Panc1 (cell line): ENCODE measurements at regions not wholly inside any gene's neighbourhood (a gene's known extent, or its start where the extent isn't known, plus 50 kb on each side); places are given as distances from the start of the nearest gene placed in this dataset.

Experiments
- CTCF ChIP-seq: fragments of 450-650 bp; IDR thresholded peaks from 2 replicates; pipeline ENCODE4 v1.5.1; 2017; ENCODE audit warnings: mild to moderate bottlenecking
- POLR2AphosphoS5 ChIP-seq: IDR thresholded peaks from 2 replicates; pipeline ENCODE4 v1.6.1; 2012; ENCODE audit warnings: mild to moderate bottlenecking, low read depth, low read length, moderate library complexity

- TF ChIP-seq CTCF (no peak), POLR2AphosphoS5 (no peak)
These were observed 109.3 kb upstream of the USP9X start for GRCh38 chrX:40975951-40976350.
